ENCODE measurements at regions not wholly inside any gene's neighbourhood (a gene's known extent, or its start where the extent isn't known, plus 50 kb on each side); places are given as distances from the start of the nearest gene placed in this dataset.

GRCh38 chr17:10968007-10968406 is 130.1 kb upstream of the PIRT start:
- TF ChIP-seq CTCF (conservative IDR thresholded peaks at IDR 0.05 in 1 of 2, IDR thresholded peaks at IDR 0.05 in 1 of 2; ENCODE audit: low read depth in 1 of 2, low read length in 2 of 2) (no peak), EZH2 (IDR thresholded peaks at IDR 0.05; ENCODE audit: low read length, missing control alignments) (no peak)
